MM.1S (cell line): ENCODE measurements at regions not wholly inside any gene's neighbourhood (a gene's known extent, or its start where the extent isn't known, plus 50 kb on each side); places are given as distances from the start of the nearest gene placed in this dataset.

ENCODE experiments used
- EZH2 ChIP-seq: fragments of 300-600 bp; sonication (generic); optimal IDR thresholded peaks from 2 replicates; pipeline ENCODE3; 2017; ENCODE audit warnings: low read depth, mild to moderate bottlenecking, antibody characterized with exemption, low read length, mixed read lengths
- EZH2phosphoT487 ChIP-seq: fragments of 300-600 bp; sonication (generic); IDR thresholded peaks from 2 replicates; pipeline ENCODE4 v1.6.1; 2018; ENCODE audit warnings: antibody characterized with exemption, low read length
- TF ChIP-seq, protein P1 (sequence below): fragments of 300-600 bp; sonication (generic); IDR thresholded peaks from 2 replicates; pipeline ENCODE4 v1.5.1; 2016; ENCODE audit warnings: antibody characterized with exemption, low read length, mixed read lengths

DNA sequence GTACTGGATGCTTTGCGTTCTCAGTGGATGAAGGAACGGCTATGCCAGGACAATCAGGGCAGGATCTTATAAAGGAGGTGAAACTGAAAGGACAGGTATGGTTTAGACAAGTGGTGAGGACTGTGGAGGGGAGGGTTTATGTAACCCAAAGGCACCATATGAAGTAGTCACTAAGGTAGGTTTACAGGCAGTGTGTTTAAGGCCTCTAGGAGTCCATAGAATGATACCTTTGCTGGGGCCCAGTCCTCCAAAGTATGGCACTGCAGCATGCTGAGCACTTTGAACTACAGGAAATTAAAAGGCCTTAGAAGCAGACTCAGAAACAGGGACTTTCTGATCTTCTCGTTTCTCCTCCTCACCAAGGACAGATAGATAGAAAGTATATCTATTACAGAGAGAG lies 304.7 kb upstream of the USP25 start:
- TF ChIP-seq EZH2 (no peak), EZH2phosphoT487 (no peak)
- TF ChIP-seq, protein P1, sequence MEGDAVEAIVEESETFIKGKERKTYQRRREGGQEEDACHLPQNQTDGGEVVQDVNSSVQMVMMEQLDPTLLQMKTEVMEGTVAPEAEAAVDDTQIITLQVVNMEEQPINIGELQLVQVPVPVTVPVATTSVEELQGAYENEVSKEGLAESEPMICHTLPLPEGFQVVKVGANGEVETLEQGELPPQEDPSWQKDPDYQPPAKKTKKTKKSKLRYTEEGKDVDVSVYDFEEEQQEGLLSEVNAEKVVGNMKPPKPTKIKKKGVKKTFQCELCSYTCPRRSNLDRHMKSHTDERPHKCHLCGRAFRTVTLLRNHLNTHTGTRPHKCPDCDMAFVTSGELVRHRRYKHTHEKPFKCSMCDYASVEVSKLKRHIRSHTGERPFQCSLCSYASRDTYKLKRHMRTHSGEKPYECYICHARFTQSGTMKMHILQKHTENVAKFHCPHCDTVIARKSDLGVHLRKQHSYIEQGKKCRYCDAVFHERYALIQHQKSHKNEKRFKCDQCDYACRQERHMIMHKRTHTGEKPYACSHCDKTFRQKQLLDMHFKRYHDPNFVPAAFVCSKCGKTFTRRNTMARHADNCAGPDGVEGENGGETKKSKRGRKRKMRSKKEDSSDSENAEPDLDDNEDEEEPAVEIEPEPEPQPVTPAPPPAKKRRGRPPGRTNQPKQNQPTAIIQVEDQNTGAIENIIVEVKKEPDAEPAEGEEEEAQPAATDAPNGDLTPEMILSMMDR: no peak
